DND-41 (cell line): ENCODE measurements at regions not wholly inside any gene's neighbourhood (a gene's known extent, or its start where the extent isn't known, plus 50 kb on each side); places are given as distances from the start of the nearest gene placed in this dataset.

ENCODE experiments used
- ATAC-seq: fragments of 200-7000 bp; cut with Tn5 transposase; 3 replicates; pipeline ENCODE4 v1.9.1; 2021; ENCODE audit warnings: low read depth; ENCODE audit not compliant: insufficient read depth
- DNase-seq: peaks from one replicate; pipeline ENCODE4 v3.0.0-alpha.2; 2020
- H2AFZ ChIP-seq: 2 replicates; pipeline ENCODE4 v1.6.0; 2012; ENCODE audit warnings: low read depth, low read length
- H3K27ac ChIP-seq: 2 replicates; pipeline ENCODE4 v1.5.1; 2012; ENCODE audit warnings: low read length, inconsistent platforms
- H3K27me3 ChIP-seq: fragments of 200-600 bp; sonication (generic); 2 replicates; pipeline ENCODE4 v1.6.0; 2012; ENCODE audit warnings: low read length, mild to moderate bottlenecking, inconsistent platforms; ENCODE audit not compliant: insufficient read depth, poor library complexity
- H3K36me3 ChIP-seq: 2 replicates; pipeline ENCODE4 v1.5.1; 2012; ENCODE audit warnings: low read length, inconsistent platforms; ENCODE audit not compliant: insufficient read depth
- H3K4me1 ChIP-seq: 2 replicates; pipeline ENCODE4 v1.5.1; 2012; ENCODE audit warnings: mild to moderate bottlenecking, low read length; ENCODE audit not compliant: insufficient read depth
- H3K4me2 ChIP-seq: 2 replicates; pipeline ENCODE4 v1.6.0; 2012; ENCODE audit warnings: mild to moderate bottlenecking, moderate library complexity, low read length, inconsistent platforms; ENCODE audit not compliant: insufficient read depth
- H3K4me3 ChIP-seq, 2 experiments: fragments of 200-600 bp in 1 of 2; shearing (Covaris generic) in 1 of 2; 2 replicates each; pipeline ENCODE4 v1.5.1; 2012 to 2016; ENCODE audit warnings: inconsistent platforms in 2 of 2, low read length in 2 of 2, mild to moderate bottlenecking in 2 of 2, low read depth in 1 of 2, moderate library complexity in 1 of 2
- H3K79me2 ChIP-seq: 2 replicates; pipeline ENCODE4 v1.6.0; 2012; ENCODE audit warnings: low read length, inconsistent platforms; ENCODE audit not compliant: insufficient read depth
- H3K9ac ChIP-seq: 2 replicates; pipeline ENCODE4 v1.6.0; 2012; ENCODE audit warnings: low read depth, mild to moderate bottlenecking, inconsistent platforms, low read length, moderate library complexity
- H3K9me3 ChIP-seq: 2 replicates; pipeline ENCODE4 v1.5.1; 2012; ENCODE audit warnings: low read length, moderate library complexity, mild to moderate bottlenecking, inconsistent platforms; ENCODE audit not compliant: insufficient read depth, severe bottlenecking
- H4K20me1 ChIP-seq: 2 replicates; pipeline ENCODE4 v1.6.0; 2012; ENCODE audit warnings: low read length; ENCODE audit not compliant: insufficient read depth
- CTCF ChIP-seq: IDR thresholded peaks from 2 replicates; pipeline ENCODE4 v1.5.1; 2012; ENCODE audit warnings: borderline replicate concordance, low read length, moderate library complexity, mild to moderate bottlenecking; ENCODE audit not compliant: poor library complexity, severe bottlenecking; ENCODE audit errors: extremely low read depth
- EZH2 ChIP-seq: IDR thresholded peaks from 3 replicates; pipeline ENCODE4 v1.6.1; 2012; ENCODE audit warnings: borderline replicate concordance, low read depth, mild to moderate bottlenecking, moderate library complexity, low read length, inconsistent platforms; ENCODE audit not compliant: severe bottlenecking

GRCh38 chr6:39999006-39999867 lies 65.0 kb upstream of the MOCS1 start:
- Histone ChIP-seq H3K79me2 (no peaks in the 10 kb centered on the region), H3K9me3 (peaks cover 16% of the 10 kb centered on the region), H3K27ac (no peak overlapping the region), H3K4me2 (no peak overlapping the region), H3K4me3 (no peak overlapping the region), H4K20me1 (no peaks in the 10 kb centered on the region), H3K36me3 (no peaks in the 10 kb centered on the region), H3K9ac (no peak overlapping the region), H2AFZ (no peak overlapping the region), H3K27me3 (peaks cover 3% of the 10 kb centered on the region), H3K4me1 (no peaks in the 10 kb centered on the region)
- ATAC-seq: no peak
- TF ChIP-seq CTCF (no peak), EZH2 (no peak)
- no peak for DNase-seq

- no peak overlapping the region for H3K27ac ChIP-seq
- H3K27me3 ChIP-seq: no peaks in the 10 kb centered on the region
- DNase-seq (no peak), ATAC-seq (no peak)
- no peaks in the 10 kb centered on the region for H3K79me2 ChIP-seq
- H3K4me3 ChIP-seq: no peak overlapping the region
- H3K36me3 ChIP-seq: no peaks in the 10 kb centered on the region
- H3K9me3 ChIP-seq: peaks cover 19% of the 10 kb centered on the region
- TF ChIP-seq EZH2 (no peak), CTCF (no peak)
- no peak overlapping the region for H3K9ac ChIP-seq
- no peaks in the 10 kb centered on the region for H4K20me1 ChIP-seq
- no peaks in the 10 kb centered on the region for H3K4me1 ChIP-seq
- H3K4me2 ChIP-seq: no peak overlapping the region
- H2AFZ ChIP-seq: no peak overlapping the region
These were observed 63.9 kb upstream of the MOCS1 start for GRCh38 chr6:39998126-39998525.

GRCh38 chr6:39997101-39997635 lies 62.9 kb upstream of the MOCS1 start:
- Histone ChIP-seq H3K9me3 (peaks cover 27% of the 10 kb centered on the region), H4K20me1 (no peaks in the 10 kb centered on the region), H3K36me3 (no peaks in the 10 kb centered on the region), H3K9ac (no peak overlapping the region), H3K27me3 (no peaks in the 10 kb centered on the region), H3K79me2 (no peaks in the 10 kb centered on the region), H3K4me3 (no peak overlapping the region), H3K27ac (no peak overlapping the region), H3K4me1 (no peaks in the 10 kb centered on the region), H2AFZ (no peak overlapping the region), H3K4me2 (no peak overlapping the region)
- ATAC-seq (no peak), DNase-seq (no peak)
- TF ChIP-seq CTCF (no peak), EZH2 (no peak)
